HFF-Myc (cell line): ENCODE measurements at regions not wholly inside any gene's neighbourhood (a gene's known extent, or its start where the extent isn't known, plus 50 kb on each side); places are given as distances from the start of the nearest gene placed in this dataset.

ENCODE experiments used
- DNase-seq: peaks from one replicate; pipeline ENCODE4 v3.0.0-alpha.2; 2011; ENCODE audit warnings: low read depth; ENCODE audit errors: extremely low read depth
- H3K4me3 ChIP-seq: replicated peaks from 2 replicates; pipeline ENCODE4 v1.5.1; 2011; ENCODE audit warnings: low read depth, mild to moderate bottlenecking, control low read depth, low read length
- TF ChIP-seq, protein P1 (sequence below): IDR thresholded peaks from 2 replicates; pipeline ENCODE4 v1.5.1; 2012; ENCODE audit warnings: mild to moderate bottlenecking, low read depth, low read length, control low read depth; ENCODE audit errors: missing control alignments

DNA sequence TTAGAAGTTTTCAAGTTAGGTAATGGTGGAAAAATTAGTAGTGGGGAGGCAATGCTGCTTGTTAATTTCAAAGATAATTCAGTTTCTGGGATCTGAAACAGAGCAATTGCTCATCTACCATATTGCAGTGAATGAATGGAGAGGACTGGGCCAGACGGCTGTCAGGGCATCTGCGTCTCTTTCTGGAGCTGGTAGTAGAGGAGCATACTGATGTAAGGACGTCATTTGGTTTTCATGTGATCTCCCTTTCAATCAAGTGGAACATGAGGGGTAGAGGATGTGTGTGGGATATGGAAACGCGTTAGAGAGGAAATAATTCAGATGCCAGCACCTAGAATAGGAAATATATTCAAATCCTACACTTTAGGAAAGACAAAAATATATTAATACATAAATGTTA, 490.3 kb downstream of the ADCYAP1 start:
- no peak overlapping the region for H3K4me3 ChIP-seq
- DNase-seq: no peak
- TF ChIP-seq, protein P1, sequence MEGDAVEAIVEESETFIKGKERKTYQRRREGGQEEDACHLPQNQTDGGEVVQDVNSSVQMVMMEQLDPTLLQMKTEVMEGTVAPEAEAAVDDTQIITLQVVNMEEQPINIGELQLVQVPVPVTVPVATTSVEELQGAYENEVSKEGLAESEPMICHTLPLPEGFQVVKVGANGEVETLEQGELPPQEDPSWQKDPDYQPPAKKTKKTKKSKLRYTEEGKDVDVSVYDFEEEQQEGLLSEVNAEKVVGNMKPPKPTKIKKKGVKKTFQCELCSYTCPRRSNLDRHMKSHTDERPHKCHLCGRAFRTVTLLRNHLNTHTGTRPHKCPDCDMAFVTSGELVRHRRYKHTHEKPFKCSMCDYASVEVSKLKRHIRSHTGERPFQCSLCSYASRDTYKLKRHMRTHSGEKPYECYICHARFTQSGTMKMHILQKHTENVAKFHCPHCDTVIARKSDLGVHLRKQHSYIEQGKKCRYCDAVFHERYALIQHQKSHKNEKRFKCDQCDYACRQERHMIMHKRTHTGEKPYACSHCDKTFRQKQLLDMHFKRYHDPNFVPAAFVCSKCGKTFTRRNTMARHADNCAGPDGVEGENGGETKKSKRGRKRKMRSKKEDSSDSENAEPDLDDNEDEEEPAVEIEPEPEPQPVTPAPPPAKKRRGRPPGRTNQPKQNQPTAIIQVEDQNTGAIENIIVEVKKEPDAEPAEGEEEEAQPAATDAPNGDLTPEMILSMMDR: no peak

- no peak overlapping the region for H3K4me3 ChIP-seq
- no peak for DNase-seq
- TF ChIP-seq, protein P1: no peak
These were observed 503.7 kb downstream of the ADCYAP1 start for GRCh38 chr18:1408376-1408775.

- DNase-seq: no peak
- TF ChIP-seq, protein P1: no peak
- no peak overlapping the region for H3K4me3 ChIP-seq
These were observed 508.1 kb downstream of the ADCYAP1 start for GRCh38 chr18:1412655-1413322.

GRCh38 chr18:1413323-1413675, 508.6 kb downstream of the ADCYAP1 start:
- no peak for DNase-seq
- TF ChIP-seq, protein P1: no peak
- no peak overlapping the region for H3K4me3 ChIP-seq

GRCh38 chr18:1416074-1416473, 511.4 kb downstream of the ADCYAP1 start:
- no peak for DNase-seq
- no peak overlapping the region for H3K4me3 ChIP-seq
- TF ChIP-seq, protein P1: no peak

DNA sequence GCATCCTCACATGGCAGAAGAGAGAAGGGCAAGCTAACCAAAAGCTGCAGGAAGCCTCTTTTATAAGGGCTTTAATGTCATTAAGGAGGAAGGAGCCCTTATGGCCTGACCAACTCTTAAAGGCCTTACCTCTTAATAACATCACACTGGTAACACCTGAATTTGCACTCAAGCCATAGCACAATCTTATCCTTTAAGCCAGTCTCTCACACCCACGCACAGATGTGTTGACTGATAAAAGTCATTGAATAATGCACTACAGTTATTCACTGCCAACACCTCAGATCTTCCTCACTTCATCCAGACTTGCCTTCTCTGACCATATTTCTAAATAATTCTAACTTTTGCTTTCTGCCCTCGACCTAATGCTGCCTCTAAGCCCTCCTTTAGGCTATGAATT, 516.8 kb downstream of the ADCYAP1 start:
- H3K4me3 ChIP-seq: no peak overlapping the region
- DNase-seq: no peak
- TF ChIP-seq, protein P1: no peak

GRCh38 chr18:1422634-1423033, 518.0 kb downstream of the ADCYAP1 start:
- TF ChIP-seq, protein P1: no peak
- no peak for DNase-seq
- no peak overlapping the region for H3K4me3 ChIP-seq
